GM19395 (cell line): ENCODE measurements at regions not wholly inside any gene's neighbourhood (a gene's known extent, or its start where the extent isn't known, plus 50 kb on each side); places are given as distances from the start of the nearest gene placed in this dataset.
"Not testable (repeated sequence)": the region's sequence is repeated elsewhere in the genome, so short reads cannot be mapped to it uniquely, and the experiment has no call there.

Experiments used
- ATAC-seq: cut with Tn5 transposase; IDR thresholded peaks from one replicate; pipeline ENCODE4 v1.9.1; 2021; ENCODE audit warnings: mild to moderate bottlenecking, moderate library complexity; ENCODE audit not compliant: unreplicated experiment

- no peak for ATAC-seq
These were observed 1144.2 kb downstream of the FAT4 start for GRCh38 chr4:126458993-126459392.

- ATAC-seq = no peak
These were observed 1150.6 kb downstream of the FAT4 start for GRCh38 chr4:126465341-126465740.

DNA sequence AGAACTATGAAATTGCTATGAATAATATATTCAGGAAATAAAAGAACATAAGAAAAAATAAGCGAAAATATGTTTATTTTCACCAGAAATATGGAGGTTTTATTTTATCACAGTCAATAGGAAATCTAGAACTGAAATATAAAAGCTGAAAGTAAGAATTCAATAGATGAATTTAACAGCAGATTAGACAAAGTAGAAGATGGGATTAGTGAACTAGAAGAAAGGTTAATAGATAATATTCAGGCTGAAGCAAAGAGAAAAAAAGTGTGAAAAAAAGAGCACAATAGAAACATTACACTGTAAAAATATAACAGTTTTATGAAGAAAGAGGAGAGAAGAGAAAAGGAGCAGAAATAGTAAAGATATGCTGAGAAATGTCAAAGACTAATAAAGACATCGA is 1152.1 kb downstream of the FAT4 start:
- no peak for ATAC-seq

DNA sequence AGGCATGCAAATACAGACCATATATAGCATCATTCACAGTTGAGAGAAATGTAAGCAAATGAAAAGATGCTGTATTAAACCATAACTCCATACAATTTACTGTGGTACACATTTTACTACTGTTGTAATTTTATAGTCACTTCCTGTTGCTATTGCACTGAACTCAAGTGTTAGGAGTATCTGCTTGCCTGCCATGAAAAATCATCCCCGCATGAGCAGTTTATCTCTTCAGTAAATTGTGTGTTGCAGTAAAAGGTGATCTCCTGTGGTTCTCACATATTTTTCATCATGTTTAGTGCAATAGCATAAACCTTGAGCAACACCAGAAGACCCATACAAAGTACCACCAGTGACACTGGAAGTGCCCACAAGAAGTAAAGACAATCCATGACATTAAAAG is 1153.4 kb downstream of the FAT4 start:
- no peak for ATAC-seq

DNA sequence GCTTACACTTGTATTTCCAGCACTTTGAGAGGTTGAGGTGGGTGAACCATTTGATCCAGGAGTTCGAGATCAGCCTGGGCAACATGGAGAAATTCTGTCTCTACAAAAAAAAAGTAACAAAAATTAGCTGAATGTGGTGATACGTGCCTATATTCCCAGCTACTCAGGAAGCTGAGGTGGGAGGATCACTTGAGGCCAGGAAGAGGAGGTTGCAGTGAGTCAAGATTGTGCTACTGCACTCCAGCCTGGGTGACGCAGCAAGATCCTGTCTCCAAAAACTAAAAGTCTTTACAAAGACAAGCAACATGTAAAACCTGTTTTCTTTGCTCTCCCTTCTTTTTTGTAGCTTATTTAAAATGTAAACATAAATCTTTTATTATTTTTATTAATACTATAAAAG is 1156.1 kb downstream of the FAT4 start:
- ATAC-seq = no peak

DNA sequence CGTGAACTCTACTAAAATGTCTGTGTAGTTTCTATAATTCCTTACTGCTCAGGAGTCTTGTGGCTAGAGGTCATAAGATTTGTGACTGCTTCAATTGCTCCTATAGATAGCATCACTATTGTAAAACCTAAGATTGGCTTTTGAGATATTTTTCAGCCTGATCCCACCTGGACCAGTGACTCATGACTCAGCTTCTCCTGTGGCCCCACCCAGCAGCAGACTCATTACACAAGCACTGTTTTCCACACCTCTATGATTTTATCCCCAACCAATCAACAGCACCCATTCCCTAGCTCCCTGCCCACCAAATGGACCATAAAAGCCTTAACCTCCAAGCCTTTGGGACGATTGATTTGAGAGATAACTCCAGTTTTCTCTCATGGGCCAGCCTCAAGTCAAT is 1157.0 kb upstream of the INTU start:
- ATAC-seq = no peak

- ATAC-seq = no peak
These were observed 1153.0 kb upstream of the INTU start for GRCh38 chr4:126479709-126480108.

GRCh38 chr4:126482311-126482710 is 1150.4 kb upstream of the INTU start:
- ATAC-seq = no peak

DNA sequence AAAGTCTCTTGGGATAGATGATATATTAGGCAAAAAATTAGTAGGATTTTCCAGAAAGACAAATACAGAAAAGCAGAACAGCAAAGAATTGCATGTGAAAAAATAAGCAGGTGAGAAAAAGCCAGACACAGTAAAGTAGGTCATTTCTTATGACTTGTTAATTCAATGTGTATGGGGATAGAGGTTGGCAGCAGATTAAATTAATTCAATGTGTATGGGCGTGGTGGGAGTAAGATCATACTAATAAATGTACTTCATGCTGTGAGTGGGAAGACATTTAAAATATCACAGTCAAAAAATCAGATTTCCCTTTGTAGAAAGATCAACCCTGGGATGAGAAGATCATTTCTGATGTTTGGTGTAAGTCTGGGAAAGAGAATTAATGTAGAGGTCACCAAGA is 1146.4 kb upstream of the INTU start:
- ATAC-seq = no peak

- ATAC-seq = no peak
These were observed 1142.8 kb upstream of the INTU start for GRCh38 chr4:126489826-126490463.

GRCh38 chr4:126495163-126495752 is 1137.5 kb upstream of the INTU start:
- no peak for ATAC-seq

- no peak for ATAC-seq
These were observed 1119.8 kb upstream of the INTU start for GRCh38 chr4:126512979-126513378.

DNA sequence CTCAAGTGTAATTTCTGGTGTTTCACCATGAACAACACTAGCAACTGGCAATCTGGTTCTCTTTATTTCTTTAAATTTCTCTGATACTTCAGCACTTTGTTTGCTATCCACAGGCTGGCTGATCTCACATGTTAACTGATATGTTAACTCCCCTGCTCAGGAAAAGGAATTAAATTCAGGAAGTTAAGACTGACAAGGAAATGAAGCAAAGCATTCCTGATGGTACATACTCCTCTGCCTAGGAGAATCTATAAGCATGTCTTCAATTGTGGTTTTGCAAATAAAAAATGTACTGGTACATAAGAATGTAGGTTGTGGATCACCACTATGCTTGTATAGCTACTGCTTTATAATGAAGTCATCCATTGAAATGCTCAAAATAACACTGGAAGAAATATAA is 1119.2 kb upstream of the INTU start:
- no peak for ATAC-seq

- no peak for ATAC-seq
These were observed 1112.0 kb upstream of the INTU start for GRCh38 chr4:126520731-126521130.

DNA sequence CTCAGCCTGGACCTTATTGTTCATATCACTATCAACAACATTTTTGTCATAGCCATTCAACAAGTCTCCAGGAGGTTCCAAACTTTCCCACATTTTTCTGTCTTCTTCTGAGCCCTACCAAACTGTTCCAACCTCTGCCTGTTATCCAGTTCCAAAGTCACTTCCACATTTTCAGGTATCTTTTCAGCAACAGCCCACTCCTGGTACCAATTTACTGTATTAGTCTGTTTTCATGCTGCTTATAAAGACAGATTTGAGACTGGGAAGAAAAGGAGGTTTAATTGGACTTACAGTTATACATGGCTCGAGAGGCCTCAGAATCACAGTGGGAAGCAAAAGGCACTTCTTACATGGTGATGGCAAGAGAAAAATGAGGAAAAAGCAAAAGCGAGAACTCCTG is 1107.4 kb upstream of the INTU start:
- ATAC-seq = not testable (repeated sequence)

DNA sequence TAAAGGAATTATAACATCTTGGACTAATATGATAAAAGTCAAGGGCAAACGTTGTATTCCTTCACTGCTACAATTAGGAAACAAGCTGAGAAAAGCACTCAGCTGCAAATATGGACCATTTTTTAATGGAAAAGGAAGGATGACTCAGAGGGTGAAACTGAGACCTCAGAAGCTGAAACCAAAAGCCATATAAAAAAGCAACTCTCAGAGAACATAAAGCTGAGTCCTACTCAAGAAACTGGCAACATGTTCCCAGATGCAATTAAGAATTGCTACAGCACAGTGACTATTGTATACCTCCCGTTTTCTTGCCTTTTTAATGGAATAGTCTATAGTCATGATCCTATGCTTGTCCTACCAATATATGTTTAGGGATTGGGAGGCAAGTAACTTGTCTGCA is 1106.4 kb upstream of the INTU start:
- ATAC-seq = no peak

DNA sequence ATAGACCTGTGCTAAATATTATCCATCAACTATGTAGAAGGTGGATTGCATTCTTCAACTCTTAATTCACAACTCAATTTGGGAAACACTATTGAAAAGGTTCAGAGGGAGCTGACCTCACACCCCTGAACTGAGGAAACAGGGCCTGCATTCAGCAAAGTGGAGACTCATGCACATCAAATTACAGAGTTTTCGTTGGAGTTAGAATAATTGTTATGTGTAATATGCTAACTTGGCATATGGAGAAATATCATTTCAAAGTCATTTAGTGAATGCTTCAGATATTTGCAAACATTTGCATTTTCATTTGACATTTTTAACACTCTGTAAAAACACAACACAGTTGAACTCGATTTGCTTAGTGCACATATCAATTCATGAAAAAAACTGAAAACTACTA is 1102.8 kb upstream of the INTU start:
- no peak for ATAC-seq

DNA sequence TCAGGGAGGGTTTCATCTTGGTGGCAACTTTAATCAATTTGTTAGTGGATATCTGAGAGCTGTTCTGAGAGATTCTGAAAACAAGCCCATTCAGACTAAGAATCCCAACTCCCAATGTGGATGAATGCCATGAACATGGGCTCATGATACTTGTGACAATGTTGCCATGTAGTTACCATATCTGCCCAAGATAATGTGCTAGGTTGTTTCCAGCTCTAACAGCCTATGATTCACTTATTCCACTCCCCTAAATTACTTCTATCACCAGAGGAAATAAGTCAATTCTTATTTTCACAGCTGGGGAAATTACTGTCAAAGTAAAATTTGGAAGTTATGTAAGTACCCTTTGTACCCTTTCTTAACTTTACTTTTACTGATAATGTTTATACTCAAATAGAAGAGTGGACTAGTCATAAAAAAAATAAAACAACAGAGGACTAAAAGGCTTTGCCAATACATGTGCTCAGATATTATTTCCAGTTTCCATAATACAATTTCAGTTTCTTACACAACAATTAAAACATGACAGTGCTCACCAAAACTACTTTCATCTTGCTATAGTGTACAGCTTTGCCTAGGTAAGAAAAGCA is 1101.7 kb upstream of the INTU start:
- ATAC-seq = no peak

- ATAC-seq = no peak
These were observed 1100.2 kb upstream of the INTU start for GRCh38 chr4:126532527-126532926.

GRCh38 chr4:126533146-126533805 is 1099.5 kb upstream of the INTU start:
- ATAC-seq = no peak

DNA sequence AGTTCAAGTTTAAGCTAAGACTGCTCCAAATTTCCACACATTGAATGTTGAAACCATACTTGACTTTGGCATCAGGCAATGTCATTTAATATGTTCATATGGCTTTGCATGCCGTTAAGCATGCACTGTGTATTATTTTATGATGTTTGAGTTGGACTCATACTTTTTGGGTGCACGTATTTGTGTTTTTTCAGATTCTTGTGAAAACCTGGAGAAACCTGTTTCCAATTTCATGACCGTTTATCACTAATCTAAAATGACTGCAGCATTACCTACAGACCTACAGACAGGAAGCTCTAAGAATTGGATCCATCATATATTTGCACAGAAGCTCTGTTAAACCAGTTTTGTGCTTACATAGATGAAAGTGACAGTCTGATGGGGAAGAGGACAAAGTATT is 1093.0 kb upstream of the INTU start:
- ATAC-seq = no peak

GRCh38 chr4:126541820-126542219 is 1090.9 kb upstream of the INTU start:
- ATAC-seq = no peak
